ENCODE measurements at regions not wholly inside any gene's neighbourhood (a gene's known extent, or its start where the extent isn't known, plus 50 kb on each side); places are given as distances from the start of the nearest gene placed in this dataset.

- intact Hi-C loops (cut with micrococcal nuclease) = no loop called here
- H3K36me3 ChIP-seq (ENCODE audit: control insufficient read depth in 1 of 2, insufficient read depth in 2 of 2, low read length in 2 of 2) = no peaks in the 10 kb centered on the region
- H3K79me2 ChIP-seq (ENCODE audit: insufficient read depth, low read length) = no peaks in the 10 kb centered on the region
- H3K27ac ChIP-seq (ENCODE audit: low read depth, low read length) = no peak overlapping the region
- no peaks in the 10 kb centered on the region for H3K9me3 ChIP-seq (ENCODE audit: control insufficient read depth in 1 of 2, insufficient read depth in 1 of 2, low read depth in 1 of 2, low read length in 2 of 2)
- no peak overlapping the region for H3K4me2 ChIP-seq (ENCODE audit: low read length)
- H3K27me3 ChIP-seq (ENCODE audit: insufficient read depth, low read length) = no peaks in the 10 kb centered on the region
- TF ChIP-seq EZH2phosphoT487 (IDR thresholded peaks at IDR 0.05; ENCODE audit: borderline replicate concordance) (no peak), RAD21 (IDR thresholded peaks at IDR 0.05; ENCODE audit: low read depth) (no peak), SIN3A (IDR thresholded peaks at IDR 0.05; ENCODE audit: low read depth) (no peak), SRF (IDR thresholded peaks at IDR 0.05; ENCODE audit: low read depth) (no peak), MAX (IDR thresholded peaks at IDR 0.05) (no peak), ZNF274 (IDR thresholded peaks at IDR 0.05; ENCODE audit: low read depth, low read length) (no peak), EZH2 (IDR thresholded peaks at IDR 0.05) (no peak), POLR2AphosphoS5 (IDR thresholded peaks at IDR 0.05; ENCODE audit: low read depth, low read length) (no peak), POLR2A (IDR thresholded peaks at IDR 0.05; ENCODE audit: borderline replicate concordance, extremely low read depth, insufficient read depth, insufficient read length) (no peak), TCF7L2 (IDR thresholded peaks at IDR 0.05; ENCODE audit: borderline replicate concordance, extremely low read depth, insufficient read depth, insufficient read length) (no peak), SP1 (IDR thresholded peaks at IDR 0.05; ENCODE audit: low read depth) (no peak)
- TF ChIP-seq, protein P1, sequence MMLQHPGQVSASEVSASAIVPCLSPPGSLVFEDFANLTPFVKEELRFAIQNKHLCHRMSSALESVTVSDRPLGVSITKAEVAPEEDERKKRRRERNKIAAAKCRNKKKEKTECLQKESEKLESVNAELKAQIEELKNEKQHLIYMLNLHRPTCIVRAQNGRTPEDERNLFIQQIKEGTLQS (IDR thresholded peaks at IDR 0.05) = no peak
- TF ChIP-seq, protein P2, sequence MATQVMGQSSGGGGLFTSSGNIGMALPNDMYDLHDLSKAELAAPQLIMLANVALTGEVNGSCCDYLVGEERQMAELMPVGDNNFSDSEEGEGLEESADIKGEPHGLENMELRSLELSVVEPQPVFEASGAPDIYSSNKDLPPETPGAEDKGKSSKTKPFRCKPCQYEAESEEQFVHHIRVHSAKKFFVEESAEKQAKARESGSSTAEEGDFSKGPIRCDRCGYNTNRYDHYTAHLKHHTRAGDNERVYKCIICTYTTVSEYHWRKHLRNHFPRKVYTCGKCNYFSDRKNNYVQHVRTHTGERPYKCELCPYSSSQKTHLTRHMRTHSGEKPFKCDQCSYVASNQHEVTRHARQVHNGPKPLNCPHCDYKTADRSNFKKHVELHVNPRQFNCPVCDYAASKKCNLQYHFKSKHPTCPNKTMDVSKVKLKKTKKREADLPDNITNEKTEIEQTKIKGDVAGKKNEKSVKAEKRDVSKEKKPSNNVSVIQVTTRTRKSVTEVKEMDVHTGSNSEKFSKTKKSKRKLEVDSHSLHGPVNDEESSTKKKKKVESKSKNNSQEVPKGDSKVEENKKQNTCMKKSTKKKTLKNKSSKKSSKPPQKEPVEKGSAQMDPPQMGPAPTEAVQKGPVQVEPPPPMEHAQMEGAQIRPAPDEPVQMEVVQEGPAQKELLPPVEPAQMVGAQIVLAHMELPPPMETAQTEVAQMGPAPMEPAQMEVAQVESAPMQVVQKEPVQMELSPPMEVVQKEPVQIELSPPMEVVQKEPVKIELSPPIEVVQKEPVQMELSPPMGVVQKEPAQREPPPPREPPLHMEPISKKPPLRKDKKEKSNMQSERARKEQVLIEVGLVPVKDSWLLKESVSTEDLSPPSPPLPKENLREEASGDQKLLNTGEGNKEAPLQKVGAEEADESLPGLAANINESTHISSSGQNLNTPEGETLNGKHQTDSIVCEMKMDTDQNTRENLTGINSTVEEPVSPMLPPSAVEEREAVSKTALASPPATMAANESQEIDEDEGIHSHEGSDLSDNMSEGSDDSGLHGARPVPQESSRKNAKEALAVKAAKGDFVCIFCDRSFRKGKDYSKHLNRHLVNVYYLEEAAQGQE (IDR thresholded peaks at IDR 0.05; ENCODE audit: low read depth) = no peak
- H4K20me1 ChIP-seq (ENCODE audit: insufficient read depth) = no peaks in the 10 kb centered on the region
- H3K4me1 ChIP-seq (ENCODE audit: control insufficient read depth in 1 of 2, insufficient read depth in 2 of 2, low read length in 2 of 2) = no peaks in the 10 kb centered on the region
- no peak overlapping the region for H3K9ac ChIP-seq (ENCODE audit: low read length)
- H2AFZ ChIP-seq (ENCODE audit: low read depth, low read length, poor library complexity, severe bottlenecking) = no peak overlapping the region
- POLR2A ChIA-PET = no interaction called here
- CTCF ChIA-PET = no interaction called here
- RAD21 ChIA-PET (ENCODE audit: low non-redundant PET in 1 of 2, low total read pairs in 2 of 2, uncharacterized antibody in 2 of 2, unreplicated experiment in 2 of 2) = no interaction called here
- no peak for DNase-seq (ENCODE audit: low read depth, low spot score)
- no TSS peak for BruUV-seq (replicated peaks)
- no peak overlapping the region for H3K4me3 ChIP-seq (replicated peaks in 1 of 2; ENCODE audit: low read depth in 1 of 2, low read length in 2 of 2)
- H3K9me2 ChIP-seq (ENCODE audit: insufficient read depth) = no peaks in the 10 kb centered on the region
- ATAC-seq = no peak
Measured at GRCh38 chr7:26035552-26035951, 116.4 kb upstream of the NFE2L3 start.

Measured in HCT116 (cell line).